ENCODE measurements at regions not wholly inside any gene's neighbourhood (a gene's known extent, or its start where the extent isn't known, plus 50 kb on each side); places are given as distances from the start of the nearest gene placed in this dataset.

GRCh38 chr9:80376180-80376579 is 804.4 kb downstream of the TLE4 start:
- in situ Hi-C loops (cut with HindIII; ENCODE audit: extremely low pct_ligation_motif_present, low pct_unique_long_range_greater_than_20kb) = no loop called here
- intact Hi-C loops (cut with micrococcal nuclease; ENCODE audit: unreplicated experiment) = no loop called here

More at GRCh38 chr9:80376180-80376579, 804.4 kb downstream of the TLE4 start:
- Histone ChIP-seq H3K36me3 (replicated peaks in 1 of 2; ENCODE audit: control insufficient read depth in 1 of 2, insufficient read depth in 2 of 2, low read length in 2 of 2) (no peaks in the 10 kb centered on the region), H3K79me2 (ENCODE audit: insufficient read depth, low read length) (no peaks in the 10 kb centered on the region), H3K27me3 (ENCODE audit: control insufficient read depth in 1 of 2, insufficient read depth in 2 of 2, low read length in 2 of 2) (no peaks in the 10 kb centered on the region), H4K20me1 (ENCODE audit: insufficient read depth, low read length) (no peaks in the 10 kb centered on the region), H3K9me3 (ENCODE audit: low read length) (peaks cover 7% of the 10 kb centered on the region; the same call in 1 of the 2 replicates), H3K4me1 (ENCODE audit: insufficient read depth, low read length) (no peaks in the 10 kb centered on the region), H2AFZ (ENCODE audit: low read length) (no peak overlapping the region), H3K4me3 (replicated peaks in 1 of 3; ENCODE audit: insufficient read depth in 1 of 3, low read depth in 2 of 3, low read length in 3 of 3) (no peak overlapping the region), H3K9ac (ENCODE audit: insufficient read depth, low read depth, low read length) (no peak overlapping the region), H3K27ac (ENCODE audit: extremely low read length, insufficient read depth, low read length) (no peak overlapping the region), H3K4me2 (ENCODE audit: low read depth, low read length) (no peak overlapping the region)
- POLR2A ChIA-PET = no interaction called here
- FAIRE-seq = no peak
- DNase-seq (ENCODE audit: low spot score) = no peak
- no TSS peak for BruUV-seq (replicated peaks)
- no peak for ATAC-seq
- no peak for TF ChIP-seq ASH2L (IDR thresholded peaks at IDR 0.05; ENCODE audit: insufficient read length, low read depth, low read length)
- TF ChIP-seq, protein P1, sequence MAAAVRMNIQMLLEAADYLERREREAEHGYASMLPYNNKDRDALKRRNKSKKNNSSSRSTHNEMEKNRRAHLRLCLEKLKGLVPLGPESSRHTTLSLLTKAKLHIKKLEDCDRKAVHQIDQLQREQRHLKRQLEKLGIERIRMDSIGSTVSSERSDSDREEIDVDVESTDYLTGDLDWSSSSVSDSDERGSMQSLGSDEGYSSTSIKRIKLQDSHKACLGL (CRISPR knock-in tag; IDR thresholded peaks at IDR 0.05) = no peak
- no peak for TF ChIP-seq MTF2 (CRISPR knock-in tag; IDR thresholded peaks at IDR 0.05; ENCODE audit: borderline replicate concordance)
- no peak for TF ChIP-seq ZNF280B (CRISPR knock-in tag; IDR thresholded peaks at IDR 0.05; ENCODE audit: borderline replicate concordance)
- TF ChIP-seq, protein P2, sequence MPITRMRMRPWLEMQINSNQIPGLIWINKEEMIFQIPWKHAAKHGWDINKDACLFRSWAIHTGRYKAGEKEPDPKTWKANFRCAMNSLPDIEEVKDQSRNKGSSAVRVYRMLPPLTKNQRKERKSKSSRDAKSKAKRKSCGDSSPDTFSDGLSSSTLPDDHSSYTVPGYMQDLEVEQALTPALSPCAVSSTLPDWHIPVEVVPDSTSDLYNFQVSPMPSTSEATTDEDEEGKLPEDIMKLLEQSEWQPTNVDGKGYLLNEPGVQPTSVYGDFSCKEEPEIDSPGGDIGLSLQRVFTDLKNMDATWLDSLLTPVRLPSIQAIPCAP (CRISPR knock-in tag; IDR thresholded peaks at IDR 0.05; ENCODE audit: low read depth) = no peak
- no peak for TF ChIP-seq RARG (CRISPR knock-in tag; IDR thresholded peaks at IDR 0.05; ENCODE audit: low read depth)
- 0% methylated on average over 3 of the region's 3 CpGs for WGBS (ENCODE audit: low lambda C conversion rate)
- CTCF ChIA-PET (ENCODE audit: low intra/inter-chr PET ratio, low total read pairs) = no interaction called here
